DMS153 treated with DMSO at 0.1 percent for 48 hours (cell line): ENCODE measurements at regions not wholly inside any gene's neighbourhood (a gene's known extent, or its start where the extent isn't known, plus 50 kb on each side); places are given as distances from the start of the nearest gene placed in this dataset.
"Not testable (repeated sequence)": the region's sequence is repeated elsewhere in the genome, so short reads cannot be mapped to it uniquely, and the experiment has no call there.

Experiments
- DNase-seq: peaks from one replicate; lab custom pipeline; 2025; ENCODE audit not compliant: unreplicated experiment; lab: John Stamatoyannopoulos, UW

DNA sequence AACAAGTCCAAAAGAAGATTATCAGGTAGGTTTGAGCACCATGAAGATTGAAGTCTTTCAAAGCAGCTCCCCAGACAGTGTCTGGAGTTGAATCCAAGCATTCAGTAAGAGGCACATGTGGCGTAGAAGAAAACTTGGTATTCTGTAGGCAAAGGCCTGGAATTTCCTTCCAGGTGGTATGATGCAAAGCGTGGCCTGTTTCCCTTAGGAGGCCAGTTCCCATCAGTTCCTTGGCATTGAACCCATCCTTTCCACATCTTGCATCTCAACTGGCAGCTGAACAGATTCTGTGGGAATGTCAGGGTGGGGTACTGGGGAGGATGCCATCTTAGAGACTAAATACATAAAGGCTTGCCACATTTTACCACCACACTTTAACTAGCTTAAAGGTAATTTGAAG, 516.0 kb downstream of the BTBD3 start:
- no peak for DNase-seq

DNA sequence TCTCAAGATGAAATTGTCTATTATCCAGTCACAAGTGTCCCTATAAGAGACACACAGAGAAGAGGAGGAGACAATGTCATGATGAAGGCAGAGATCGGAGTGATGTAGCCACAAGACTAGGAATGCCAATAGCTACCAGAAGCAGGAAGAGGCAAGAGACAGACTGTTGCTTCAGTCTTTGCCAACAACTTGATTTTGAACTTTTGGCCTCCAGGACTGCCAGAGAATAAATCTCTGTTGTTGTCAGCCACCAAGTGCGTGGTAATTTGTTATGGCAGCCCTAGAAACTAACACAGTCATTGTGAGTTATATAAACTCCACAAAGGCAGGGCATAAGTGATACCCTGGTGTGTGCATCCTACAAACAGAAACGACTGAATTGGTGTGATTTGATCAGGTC, 517.0 kb downstream of the BTBD3 start:
- DNase-seq = no peak

DNA sequence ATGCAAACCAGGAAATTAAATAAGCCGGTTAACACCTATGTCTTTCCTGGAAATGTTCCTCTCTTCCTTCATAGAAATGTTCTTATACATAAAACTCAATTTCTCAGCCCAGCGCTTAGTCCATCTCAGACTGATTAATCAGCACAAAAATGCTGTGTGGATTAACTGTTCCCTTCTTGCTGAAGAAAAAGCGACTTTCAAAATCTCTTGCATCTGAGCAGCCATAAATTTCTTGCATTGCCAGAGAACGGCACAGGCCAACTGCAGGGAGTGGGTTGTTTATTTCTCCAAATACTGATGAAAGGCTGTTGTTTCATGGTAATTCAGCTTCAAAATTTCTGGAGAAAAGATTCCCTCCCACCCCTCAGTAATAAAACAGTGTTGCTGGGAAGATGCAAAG, 517.6 kb downstream of the BTBD3 start:
- no peak for DNase-seq

DNA sequence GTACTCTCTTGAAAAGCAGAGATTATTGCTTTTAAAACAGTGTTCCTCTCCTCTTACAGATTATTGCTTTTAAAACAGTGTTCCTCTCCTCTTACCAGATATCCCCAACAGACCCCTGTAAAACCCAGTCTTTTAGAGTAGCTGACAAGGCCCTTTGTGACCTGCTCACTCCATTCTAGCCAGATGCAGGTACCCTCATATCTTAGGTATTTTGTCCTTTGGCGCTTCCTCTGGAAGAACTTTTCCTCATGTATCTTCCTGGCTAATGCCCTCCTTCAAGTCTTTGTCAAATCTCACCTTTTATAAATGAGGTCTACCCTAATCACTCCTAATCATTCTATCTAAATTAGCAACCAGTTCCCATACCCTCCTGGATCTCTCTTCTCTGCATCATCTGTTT, 536.0 kb downstream of the BTBD3 start:
- no peak for DNase-seq

DNA sequence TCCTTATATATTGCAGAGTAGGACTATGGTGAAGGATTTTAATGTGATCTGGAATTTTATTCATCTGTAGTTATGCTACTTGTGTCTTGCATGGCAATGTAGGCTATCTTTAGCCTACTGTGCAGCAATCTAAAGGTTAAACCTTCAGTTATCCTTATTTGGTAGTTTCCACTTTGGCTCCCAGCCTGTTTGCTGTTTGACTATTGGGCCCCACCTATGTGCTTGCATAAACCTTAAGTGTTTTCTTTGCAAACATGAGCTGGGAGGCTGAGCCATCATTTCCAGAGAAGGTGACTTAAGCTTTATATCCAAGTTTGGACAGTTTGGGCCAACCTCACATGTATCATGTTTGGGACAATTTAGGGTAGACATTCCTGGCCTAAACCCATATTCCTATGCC, 537.5 kb downstream of the BTBD3 start:
- no peak for DNase-seq

DNA sequence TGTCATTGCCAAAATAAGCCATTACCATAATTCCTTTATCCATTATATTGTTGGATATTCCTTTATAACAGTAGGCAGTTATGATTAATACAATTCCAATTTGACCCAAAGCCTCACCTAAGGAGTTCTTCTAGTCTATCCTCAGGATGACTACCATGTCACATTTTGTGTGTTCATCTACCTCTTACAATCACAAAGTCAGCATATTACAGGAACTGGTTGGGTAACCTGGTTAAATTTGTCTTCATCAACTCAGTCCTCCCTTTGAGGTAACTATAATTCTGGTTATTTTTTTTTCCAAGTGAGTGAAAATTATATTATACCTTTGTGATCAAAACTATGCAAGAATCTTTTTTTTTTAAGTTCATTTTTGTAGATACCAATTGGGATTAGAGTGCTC, 540.5 kb downstream of the BTBD3 start:
- DNase-seq = no peak

DNA sequence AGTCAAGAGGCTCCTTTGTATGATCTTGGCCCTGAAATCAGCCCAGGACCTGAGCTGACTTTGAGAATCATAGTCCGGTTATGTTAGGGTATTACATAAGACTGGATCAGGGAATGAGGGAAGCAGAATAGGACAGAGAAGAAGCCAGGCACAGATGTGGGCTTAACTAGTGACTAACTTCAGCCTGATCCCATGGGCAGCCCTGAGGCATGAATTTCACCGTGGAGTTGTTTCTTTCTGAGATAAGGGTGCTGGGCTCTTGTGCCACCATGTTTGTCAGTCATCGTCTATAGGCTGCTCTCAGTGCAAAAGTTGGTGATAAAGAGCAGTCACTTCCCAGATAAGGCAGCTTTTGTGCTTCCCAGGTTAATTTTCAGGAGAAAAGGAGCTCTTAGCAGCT, 544.7 kb upstream of the SPTLC3 start:
- DNase-seq = no peak

DNA sequence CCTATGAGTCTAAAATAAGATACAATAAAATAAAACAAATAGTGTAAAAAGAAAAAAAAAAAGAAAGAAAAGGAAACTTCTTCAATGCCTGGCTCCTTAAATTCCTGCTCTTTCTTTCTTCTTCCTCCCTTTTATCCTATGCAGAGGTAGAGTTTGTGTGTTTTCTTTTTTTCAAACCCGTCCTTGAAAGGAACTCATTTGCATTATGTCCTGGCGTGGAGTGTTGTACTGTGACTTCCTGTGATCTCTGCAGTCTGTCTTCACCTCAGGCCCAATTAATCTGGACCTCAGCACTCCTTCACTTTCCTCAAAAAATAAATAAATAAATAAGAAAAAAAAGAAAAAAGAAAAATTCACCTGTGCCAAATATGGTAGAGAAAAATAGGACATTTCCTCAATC, 541.9 kb upstream of the SPTLC3 start:
- no peak for DNase-seq

DNA sequence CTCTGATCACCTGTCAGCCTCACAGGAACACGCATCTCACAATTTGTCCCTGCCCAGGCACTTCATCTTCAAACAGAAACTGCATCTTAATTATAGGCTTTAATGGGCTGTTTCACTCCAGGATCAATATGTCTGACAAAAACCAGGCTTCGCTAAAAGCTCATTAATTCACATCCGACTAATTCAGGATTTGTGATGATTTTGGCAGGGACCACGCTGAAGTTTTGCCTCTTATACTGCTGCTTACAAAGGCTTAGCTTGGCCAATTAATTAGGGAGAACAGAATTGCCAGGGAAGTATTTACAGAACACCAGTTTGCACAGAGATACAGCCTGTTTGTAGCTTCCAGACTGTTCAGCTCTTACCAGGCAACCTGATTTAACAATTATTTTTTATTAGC, 541.0 kb upstream of the SPTLC3 start:
- peak; percentile 42 for DNase-seq

DNA sequence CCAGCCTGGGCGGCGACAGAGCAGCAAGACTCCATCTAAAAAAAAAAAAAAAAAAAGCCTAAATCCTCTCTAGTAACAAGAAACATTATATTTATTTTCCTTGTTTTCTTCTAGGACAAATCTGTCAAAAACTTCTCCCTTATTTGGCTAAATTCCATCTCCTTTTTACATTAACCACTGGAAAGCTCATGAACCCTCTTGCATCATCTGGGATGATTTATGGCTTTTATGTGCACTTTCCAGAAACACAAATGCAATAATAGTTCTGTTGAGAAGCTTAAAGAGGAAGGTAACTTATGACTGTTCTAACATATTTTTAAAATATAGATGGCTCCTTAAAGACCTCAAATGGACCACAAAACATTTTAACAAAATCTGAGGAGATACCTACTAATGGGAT, 526.1 kb upstream of the SPTLC3 start:
- DNase-seq = no peak

DNA sequence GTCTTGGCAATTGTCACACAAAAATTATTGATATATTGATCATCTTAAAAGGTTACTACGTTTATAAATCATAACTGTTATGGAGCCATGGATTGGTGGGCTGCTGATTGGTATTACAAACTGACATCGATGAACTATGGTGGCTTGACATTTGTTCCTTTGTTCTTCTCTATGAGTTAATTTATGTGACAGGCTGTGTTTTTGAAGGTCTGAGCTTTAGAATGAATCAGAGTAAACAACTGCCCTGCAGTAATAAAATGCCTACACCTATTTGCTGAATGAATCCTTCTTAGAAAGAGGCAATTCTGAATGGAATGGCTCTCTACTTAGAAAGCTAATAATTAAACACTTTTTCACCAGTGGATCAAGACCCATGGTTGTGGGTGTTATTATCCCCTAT, 506.3 kb upstream of the SPTLC3 start:
- no peak for DNase-seq

DNA sequence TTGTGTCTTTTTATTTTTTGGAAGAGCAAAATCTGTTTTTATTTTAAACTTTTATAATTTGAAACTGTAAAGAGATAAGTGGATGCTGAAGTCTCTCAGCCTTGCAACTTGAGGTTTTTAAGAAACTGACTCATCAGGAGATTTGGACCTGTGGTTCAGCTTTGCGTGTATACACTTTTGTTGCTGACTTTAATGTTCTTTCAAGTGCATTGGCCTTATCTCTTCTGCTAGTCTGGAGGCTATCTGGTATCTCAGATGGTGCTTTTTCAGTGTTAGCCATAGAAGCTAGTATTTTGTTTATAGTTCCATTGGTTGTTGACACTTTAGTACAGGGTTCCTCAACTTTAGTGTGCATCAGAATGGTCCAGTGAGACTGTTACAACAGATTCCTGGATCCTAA, 504.0 kb upstream of the SPTLC3 start:
- no peak for DNase-seq

DNA sequence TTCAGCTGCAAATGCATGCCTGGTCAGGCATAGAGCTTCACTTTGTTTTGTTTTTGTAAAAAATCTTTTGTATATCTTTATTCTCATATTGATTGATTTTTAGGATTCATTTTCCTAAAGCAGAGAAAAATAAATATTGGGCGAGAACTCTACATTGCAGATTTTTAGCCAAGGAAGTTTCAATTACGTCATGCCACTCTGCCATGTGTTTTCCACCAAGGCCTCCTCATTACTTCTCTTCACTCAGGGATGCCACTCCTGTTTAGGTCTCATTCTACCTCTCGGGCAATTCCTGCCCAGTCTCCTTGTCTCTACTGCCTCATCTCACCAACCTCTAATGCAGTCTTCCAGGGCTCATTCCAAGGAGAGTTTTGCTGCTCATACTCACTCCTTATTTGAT, 497.3 kb upstream of the SPTLC3 start:
- DNase-seq = no peak

DNA sequence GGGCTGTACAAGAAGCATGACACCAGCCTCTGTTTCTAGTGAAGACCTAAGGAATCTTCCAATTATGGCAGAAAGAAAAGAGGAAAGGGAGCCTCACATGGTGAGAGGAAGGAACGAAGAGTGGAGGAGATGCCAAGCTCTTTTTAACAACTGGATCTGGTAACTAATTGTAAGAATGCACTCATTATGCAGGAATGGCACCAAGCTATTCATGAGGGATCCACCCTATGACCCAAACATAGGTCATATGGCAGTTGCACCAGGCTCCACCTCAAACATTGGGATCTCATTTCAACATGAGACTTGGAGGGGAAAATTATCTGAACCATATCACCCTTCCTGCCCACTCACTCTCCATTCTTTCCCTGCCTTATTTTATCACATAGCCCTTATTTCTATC, 496.0 kb upstream of the SPTLC3 start:
- DNase-seq = no peak

DNA sequence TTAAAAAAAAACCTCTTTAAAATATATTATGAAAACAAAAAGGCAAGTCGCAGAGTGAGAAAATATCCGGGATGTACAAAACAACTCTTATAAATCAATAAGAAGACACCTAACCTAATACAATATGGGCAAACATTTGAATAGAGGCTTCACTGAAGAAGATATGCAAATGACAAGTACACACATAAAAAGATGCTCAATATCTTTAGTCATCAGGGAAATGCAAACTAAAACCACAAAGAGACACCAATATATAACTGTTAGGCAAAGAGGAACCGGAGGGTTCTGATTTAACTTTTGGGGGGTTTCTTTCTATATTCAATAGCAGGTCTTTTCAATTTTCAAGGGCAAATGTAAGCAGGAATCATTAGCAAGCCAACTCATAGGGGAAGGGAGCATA, 480.7 kb upstream of the SPTLC3 start:
- no peak for DNase-seq

DNA sequence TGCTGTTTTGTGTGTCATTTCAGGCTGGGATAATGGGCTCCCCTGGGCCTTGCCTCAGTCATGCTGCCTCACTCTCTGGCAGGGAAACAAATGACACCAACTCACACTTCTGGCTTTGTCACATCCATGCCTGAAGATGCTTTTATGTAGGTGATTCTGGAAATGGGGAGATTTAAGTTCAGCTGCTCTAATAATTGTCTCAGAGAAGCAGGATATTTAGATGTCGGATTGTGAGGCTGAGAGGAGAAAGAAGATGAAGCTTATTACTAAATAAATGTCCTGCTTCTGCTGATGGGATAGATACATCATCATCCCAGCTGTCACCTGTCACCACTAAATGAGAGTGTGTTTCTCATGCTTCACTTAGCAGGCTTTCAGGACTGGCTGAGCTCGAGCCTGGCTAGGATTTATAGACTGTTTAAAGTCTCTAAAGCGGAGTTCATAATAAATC, 480.2 kb upstream of the SPTLC3 start:
- DNase-seq = no peak

DNA sequence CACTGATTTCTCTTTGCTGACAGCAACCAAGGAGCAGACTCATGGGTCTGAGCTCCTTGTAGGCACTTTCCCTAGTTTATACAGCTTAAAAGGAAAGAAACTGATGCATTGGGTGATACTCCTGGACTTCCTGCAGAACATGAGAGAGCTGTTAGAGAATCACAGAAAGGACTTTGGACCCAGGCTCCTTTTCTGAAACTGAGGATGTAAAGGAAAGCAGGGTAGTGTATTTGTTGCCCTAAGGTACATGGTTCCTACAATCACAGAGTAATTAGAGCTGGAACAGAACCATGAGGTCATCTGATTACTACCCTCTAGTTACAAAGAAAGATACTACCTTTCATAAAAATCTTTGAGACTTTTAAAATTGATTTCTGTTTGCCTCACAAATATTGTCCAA, 477.1 kb upstream of the SPTLC3 start:
- DNase-seq = no peak

DNA sequence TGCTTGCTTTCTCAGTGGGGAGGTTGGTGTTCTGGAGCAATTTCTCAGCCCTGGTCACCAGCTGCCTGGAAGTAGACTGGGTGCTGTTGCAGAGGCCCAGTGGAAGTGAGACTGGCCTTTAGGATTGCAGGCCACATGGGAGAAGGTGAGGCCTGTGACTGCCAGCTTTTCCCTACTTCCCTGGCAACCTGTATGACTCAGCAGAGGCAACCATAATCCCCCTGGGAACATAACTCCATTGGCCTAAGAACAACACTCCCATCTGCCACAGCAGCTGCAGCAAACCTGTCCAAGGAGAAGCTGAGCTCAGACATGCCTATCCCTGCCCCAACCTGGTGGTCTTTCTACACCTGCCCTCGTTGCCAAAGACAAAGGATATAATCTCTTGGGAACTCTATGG, 473.5 kb upstream of the SPTLC3 start:
- DNase-seq = peak; percentile 10

DNA sequence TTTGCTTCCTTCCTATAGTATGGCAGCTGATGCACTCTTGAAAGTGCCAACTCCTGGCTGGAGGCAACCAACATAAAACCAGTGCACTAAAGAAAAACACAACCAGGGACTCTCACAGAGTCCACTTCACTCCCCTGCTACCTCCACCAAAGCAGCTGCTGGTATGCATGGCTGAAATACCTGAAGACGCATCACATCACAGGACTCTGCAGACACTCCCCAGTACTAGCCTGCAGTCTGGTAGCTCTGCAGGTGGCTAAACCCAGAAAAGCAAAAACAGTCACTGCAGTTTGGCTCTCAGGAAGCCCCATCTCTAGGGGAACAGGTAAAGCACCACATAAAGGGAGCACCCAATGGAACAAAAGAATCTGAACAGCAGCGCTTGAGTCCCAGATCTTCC, 473.0 kb upstream of the SPTLC3 start:
- DNase-seq = no peak

DNA sequence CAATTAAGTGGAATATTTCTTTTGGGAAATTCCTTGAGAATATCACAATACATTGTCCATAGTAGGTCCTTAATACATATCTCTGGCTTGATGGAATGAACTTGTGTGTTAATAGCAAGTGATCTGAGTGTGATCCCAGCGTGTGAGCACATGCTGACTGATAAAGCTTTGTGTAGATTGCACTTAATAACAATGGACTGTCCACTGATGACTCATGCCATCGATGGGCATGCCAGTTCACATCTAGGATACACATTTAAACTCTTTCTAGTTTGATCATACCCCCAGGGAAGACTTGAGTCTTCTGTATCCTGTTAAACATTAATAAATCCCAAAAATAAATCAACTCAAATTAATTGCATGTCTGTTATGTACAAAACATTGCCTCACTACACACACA, 454.3 kb upstream of the SPTLC3 start:
- DNase-seq = peak; percentile 16

DNA sequence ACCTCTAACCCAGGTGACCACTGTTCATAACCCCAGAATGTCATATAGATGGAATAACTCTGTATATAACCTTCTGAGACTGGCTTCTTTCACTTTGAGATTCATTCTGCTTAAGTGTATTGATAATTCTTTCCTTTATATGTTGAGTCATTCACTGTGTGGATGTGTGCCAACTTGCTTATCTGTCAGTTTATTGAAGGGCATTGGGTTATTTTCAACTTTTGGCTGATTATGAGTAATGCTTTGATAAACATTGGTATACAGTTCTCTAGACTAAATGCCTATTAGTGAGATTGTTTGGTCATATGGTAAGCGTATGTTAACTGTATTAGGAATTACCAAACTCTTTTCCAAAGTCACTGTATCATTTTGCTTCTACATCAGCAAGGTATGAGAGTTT, 453.4 kb upstream of the SPTLC3 start:
- DNase-seq = no peak

DNA sequence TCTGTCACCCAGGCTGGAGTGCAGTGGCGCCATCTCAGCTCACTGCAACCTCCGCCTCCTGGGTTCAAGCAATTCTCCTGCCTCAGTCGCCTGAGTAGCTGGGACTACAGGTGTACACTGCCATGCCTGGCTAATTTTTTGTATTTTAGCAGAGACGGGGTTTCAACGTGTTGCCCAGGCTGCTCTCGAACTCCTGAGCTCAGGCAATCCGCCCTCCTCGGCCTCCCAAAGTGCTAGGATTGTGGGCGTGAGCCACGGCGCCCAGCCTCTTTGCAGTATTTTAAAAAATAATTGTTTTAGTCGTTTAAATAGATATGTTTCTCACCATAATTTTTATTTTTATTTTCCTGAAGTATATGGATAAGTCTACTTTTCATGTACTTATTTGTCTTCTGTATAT, 452.9 kb upstream of the SPTLC3 start:
- not testable (repeated sequence) for DNase-seq

DNA sequence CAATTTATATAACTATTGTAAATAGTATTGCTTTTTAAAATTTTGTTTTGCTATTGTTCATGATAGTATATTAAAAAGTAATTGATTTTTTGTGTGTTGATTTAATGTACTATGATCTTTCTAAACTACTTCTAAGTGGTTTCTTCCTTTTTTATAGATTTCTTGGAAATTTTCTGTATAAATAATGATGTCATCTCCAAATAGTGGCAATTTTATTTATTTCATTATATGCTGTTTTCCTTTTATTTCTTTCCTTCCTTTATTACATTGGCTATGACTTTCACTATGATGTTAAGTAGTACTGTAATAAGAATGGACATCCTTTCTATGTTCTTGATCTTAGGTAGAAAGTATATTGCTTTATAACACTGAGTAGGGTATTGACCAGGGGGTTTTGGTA, 451.5 kb upstream of the SPTLC3 start:
- no peak for DNase-seq

DNA sequence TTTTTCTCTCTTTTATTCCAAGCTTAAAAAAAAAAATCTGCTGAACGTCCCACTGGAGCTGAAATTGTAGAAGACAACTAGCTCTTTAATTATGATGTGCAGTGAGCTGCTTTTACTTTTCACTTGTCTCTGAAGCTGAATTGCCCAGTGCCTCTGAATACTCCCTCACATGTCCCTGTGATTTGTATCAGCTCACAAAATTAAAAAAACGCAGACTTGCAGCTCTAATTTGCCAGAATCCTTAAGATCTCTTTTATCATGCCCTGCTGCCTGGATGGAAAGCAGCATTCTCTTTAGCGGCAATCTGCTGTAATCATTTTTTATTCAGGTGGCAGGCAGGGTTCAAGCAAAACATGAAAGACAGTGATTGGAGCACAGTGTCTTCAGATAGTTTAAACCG, 443.8 kb upstream of the SPTLC3 start:
- DNase-seq = no peak
